Endothelial cell (in vitro differentiated cells): ENCODE measurements at regions not wholly inside any gene's neighbourhood (a gene's known extent, or its start where the extent isn't known, plus 50 kb on each side); places are given as distances from the start of the nearest gene placed in this dataset.

Experiments used
- DNase-seq: peaks from one replicate; pipeline ENCODE4 v3.0.0; 2021; ENCODE audit warnings: low spot score
- H3K27ac Mint-ChIP-seq: one replicate; pipeline ENCODE4 v1.8.0; 2021; ENCODE audit warnings: mixed read lengths, inconsistent platforms; ENCODE audit not compliant: unreplicated experiment
- H3K27me3 Mint-ChIP-seq: one replicate; pipeline ENCODE4 v1.8.0; 2021; ENCODE audit warnings: mild to moderate bottlenecking, moderate library complexity, mixed read lengths, inconsistent platforms; ENCODE audit not compliant: unreplicated experiment
- H3K36me3 Mint-ChIP-seq: one replicate; pipeline ENCODE4 v1.8.0; 2021; ENCODE audit warnings: mild to moderate bottlenecking, low read depth, mixed read lengths, inconsistent platforms; ENCODE audit not compliant: unreplicated experiment
- H3K4me1 Mint-ChIP-seq: one replicate; pipeline ENCODE4 v1.8.0; 2021; ENCODE audit warnings: mild to moderate bottlenecking, mixed read lengths, inconsistent platforms; ENCODE audit not compliant: unreplicated experiment
- H3K4me3 Mint-ChIP-seq: one replicate; pipeline ENCODE4 v1.8.0; 2021; ENCODE audit warnings: mild to moderate bottlenecking, mixed read lengths, inconsistent platforms; ENCODE audit not compliant: unreplicated experiment
- H3K9me3 Mint-ChIP-seq: one replicate; pipeline ENCODE4 v1.8.0; 2021; ENCODE audit warnings: mixed read lengths, inconsistent platforms; ENCODE audit not compliant: unreplicated experiment
- TF ChIP-seq, protein P1 (sequence below): fragments of 200-600 bp; sonication (generic); IDR thresholded peaks from one replicate; pipeline ENCODE4 v1.5.0; 2021; ENCODE audit warnings: antibody characterized with exemption; ENCODE audit not compliant: unreplicated experiment

DNA sequence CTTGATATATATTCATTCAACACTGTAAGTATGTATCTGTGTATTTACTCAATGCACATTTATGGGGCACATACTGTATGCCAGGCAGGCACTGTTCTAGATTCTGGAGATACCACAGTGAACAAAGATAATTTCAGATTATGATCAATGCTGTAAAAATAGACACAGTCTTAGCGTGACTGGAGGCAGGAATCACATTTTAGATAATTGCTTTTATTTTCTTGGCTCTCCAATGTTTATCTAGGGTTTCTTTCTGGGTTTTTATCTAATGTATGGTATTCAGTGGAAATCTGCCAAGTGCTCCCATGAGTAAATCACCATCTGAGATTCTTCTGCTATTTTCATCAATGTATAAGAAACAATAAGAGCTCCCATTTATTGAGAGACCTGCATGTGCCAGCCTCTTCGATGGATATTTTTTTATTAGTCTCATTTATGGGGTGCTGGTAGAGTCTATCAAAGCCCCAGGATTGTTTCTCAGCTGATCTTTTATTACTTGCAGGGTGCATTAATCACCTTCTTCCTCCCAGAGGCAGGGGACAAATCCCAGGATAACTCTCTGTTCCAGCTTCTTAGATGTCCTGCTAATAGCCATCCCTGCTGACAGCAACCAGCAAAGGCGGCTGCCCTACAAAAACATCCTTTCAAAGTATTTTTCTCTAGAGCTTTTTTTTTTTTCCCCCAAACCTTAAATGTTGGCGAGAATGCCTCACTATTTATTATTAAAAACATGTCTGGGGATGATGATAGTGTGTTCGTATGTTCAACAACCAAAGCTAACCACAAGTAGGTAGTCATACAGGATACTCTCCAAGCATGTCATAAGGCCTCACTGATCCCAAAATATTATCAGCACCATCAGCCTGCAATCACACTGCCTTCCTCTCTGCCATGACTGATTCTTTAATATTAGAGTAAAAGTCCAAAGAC is 331.0 kb upstream of the RASGRP1 start:
- no peaks in the 10 kb centered on the region for H3K4me1 Mint-ChIP-seq
- H3K4me3 Mint-ChIP-seq: no peak overlapping the region
- H3K27ac Mint-ChIP-seq: no peak overlapping the region
- TF ChIP-seq, protein P1, sequence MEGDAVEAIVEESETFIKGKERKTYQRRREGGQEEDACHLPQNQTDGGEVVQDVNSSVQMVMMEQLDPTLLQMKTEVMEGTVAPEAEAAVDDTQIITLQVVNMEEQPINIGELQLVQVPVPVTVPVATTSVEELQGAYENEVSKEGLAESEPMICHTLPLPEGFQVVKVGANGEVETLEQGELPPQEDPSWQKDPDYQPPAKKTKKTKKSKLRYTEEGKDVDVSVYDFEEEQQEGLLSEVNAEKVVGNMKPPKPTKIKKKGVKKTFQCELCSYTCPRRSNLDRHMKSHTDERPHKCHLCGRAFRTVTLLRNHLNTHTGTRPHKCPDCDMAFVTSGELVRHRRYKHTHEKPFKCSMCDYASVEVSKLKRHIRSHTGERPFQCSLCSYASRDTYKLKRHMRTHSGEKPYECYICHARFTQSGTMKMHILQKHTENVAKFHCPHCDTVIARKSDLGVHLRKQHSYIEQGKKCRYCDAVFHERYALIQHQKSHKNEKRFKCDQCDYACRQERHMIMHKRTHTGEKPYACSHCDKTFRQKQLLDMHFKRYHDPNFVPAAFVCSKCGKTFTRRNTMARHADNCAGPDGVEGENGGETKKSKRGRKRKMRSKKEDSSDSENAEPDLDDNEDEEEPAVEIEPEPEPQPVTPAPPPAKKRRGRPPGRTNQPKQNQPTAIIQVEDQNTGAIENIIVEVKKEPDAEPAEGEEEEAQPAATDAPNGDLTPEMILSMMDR: no peak
- no peaks in the 10 kb centered on the region for H3K9me3 Mint-ChIP-seq
- DNase-seq: no peak
- H3K27me3 Mint-ChIP-seq: peaks cover 3% of the 10 kb centered on the region
- no peaks in the 10 kb centered on the region for H3K36me3 Mint-ChIP-seq

DNA sequence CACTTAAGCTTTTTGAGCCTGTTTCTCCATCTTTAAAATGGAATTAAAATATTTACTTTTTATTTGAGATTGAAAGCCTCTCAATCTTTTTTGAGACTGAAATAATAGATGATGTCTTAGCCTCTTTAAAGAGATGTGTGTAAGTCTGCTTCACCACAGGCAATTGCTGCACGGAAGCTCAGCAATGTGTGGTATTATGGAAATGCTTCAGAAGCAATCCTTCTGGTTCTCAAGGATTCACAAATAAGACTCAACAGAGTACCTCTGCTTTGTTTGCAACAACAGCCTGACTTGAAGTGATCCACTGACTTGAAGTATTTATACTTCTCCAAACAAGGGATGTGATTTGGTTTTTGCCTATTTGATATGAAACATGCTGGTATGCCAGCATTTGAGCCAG is 332.0 kb upstream of the RASGRP1 start:
- no peaks in the 10 kb centered on the region for H3K4me1 Mint-ChIP-seq
- TF ChIP-seq, protein P1: no peak
- H3K9me3 Mint-ChIP-seq: no peaks in the 10 kb centered on the region
- no peak for DNase-seq
- H3K27ac Mint-ChIP-seq: no peak overlapping the region
- peaks cover 3% of the 10 kb centered on the region for H3K27me3 Mint-ChIP-seq
- no peaks in the 10 kb centered on the region for H3K36me3 Mint-ChIP-seq
- H3K4me3 Mint-ChIP-seq: no peak overlapping the region

DNA sequence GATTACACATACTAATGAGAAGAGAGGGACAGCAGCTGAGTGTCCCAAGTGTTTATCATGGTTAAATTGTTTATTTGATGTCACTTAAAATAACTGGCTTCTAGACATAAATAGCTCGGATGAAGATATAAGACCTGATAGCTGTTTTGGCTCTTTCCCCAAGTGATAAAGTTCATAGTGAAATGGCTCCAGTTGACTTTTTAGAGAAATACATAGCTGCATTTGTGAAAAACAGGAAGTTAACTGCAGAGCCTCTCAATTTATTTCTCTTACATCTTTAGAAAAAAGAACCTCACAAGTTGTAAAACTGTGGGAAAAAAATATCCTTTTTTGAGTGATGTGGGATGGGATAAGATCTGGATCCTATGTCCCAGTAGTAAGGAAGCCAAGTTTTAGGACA is 332.9 kb upstream of the RASGRP1 start:
- Mint-ChIP-seq H3K9me3 (no peaks in the 10 kb centered on the region), H3K27me3 (no peaks in the 10 kb centered on the region), H3K36me3 (no peaks in the 10 kb centered on the region), H3K27ac (no peak overlapping the region), H3K4me3 (no peak overlapping the region), H3K4me1 (no peaks in the 10 kb centered on the region)
- DNase-seq: no peak
- TF ChIP-seq, protein P1: no peak

DNA sequence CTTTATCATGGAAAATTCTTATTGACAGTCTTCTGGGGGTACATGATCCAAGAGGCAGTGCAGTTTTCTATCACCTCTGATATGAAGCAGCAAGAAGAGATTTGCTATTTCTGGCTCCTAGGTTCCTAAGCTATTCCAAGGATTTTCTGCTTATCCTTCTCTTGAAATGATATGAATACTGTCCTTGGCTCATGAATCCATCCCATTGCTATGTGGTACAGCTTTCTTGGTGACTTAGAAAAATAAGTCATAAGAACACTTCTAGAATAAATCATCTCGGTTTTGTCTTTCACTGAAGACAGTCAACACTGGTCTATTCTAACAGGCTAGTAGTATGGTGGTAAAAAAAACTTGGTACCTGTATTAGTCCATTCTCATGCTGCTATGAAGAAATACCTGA is 333.6 kb upstream of the RASGRP1 start:
- Mint-ChIP-seq H3K27me3 (no peaks in the 10 kb centered on the region), H3K27ac (no peak overlapping the region), H3K4me3 (no peak overlapping the region), H3K36me3 (no peaks in the 10 kb centered on the region), H3K9me3 (no peaks in the 10 kb centered on the region), H3K4me1 (no peaks in the 10 kb centered on the region)
- DNase-seq: no peak
- TF ChIP-seq, protein P1: no peak

DNA sequence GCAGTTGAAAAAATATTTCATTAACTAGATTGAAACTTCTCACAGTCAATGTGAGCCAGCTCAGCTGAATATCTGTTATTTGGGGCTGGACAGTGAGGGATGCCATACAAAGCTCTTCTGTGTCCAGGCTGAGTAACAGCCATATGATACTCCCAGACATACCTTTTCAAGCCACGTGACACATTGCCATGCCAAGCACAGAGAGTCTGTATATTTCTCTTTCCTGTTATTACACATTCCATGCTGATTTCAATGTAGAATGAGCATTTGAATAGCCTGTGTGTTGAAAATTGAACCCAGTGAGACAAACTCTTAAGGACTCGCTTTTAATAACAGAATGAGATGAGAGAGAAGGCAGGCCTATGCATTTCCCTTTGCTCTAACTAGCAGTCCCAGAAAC is 334.7 kb upstream of the RASGRP1 start:
- DNase-seq: no peak
- Mint-ChIP-seq H3K4me1 (no peaks in the 10 kb centered on the region), H3K27ac (no peak overlapping the region), H3K9me3 (no peaks in the 10 kb centered on the region), H3K36me3 (no peaks in the 10 kb centered on the region), H3K27me3 (no peaks in the 10 kb centered on the region), H3K4me3 (no peak overlapping the region)
- TF ChIP-seq, protein P1: no peak
